ENCODE measurements at regions not wholly inside any gene's neighbourhood (a gene's known extent, or its start where the extent isn't known, plus 50 kb on each side); places are given as distances from the start of the nearest gene placed in this dataset.

DNA sequence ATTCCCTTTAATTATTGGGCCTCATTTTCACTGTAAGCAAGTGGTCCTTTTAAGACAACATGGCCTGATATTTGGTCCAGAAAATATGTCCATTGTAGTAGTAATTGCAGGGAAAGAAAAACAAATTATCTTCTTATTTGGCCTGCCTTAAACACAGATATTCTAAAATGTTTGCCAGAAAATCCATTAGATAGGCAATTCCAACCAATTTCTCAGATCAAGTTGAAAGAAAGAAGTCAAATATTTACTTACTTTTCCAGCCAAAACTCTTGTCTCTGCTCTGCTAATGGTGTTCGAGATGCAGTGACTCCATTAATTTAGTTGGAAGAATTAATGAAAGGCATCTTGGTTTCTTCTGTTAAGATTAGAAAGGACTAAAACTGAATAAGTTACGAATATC is 757.3 kb upstream of the IGFBP3 start:
- H3K4me3 ChIP-seq (ENCODE audit: insufficient read depth, low read depth, low read length), result no peak overlapping the region
- no peak overlapping the region for H2BK120ac ChIP-seq (ENCODE audit: low read depth, low read length)
- ATAC-seq (ENCODE audit: low read depth) (no peak), DNase-seq (no peak)
- H3K27me3 ChIP-seq (ENCODE audit: control insufficient read depth, insufficient read depth, low read length), result no peaks in the 10 kb centered on the region
- ChIA-PET CTCF (no interaction called here), POLR2A (ENCODE audit: unreplicated experiment) (no interaction called here)
- H3K4me2 ChIP-seq (ENCODE audit: low read depth, low read length), result no peak overlapping the region
- H2AK9ac ChIP-seq (replicated peaks; ENCODE audit: low read depth, low read length, poor library complexity), result no peak overlapping the region
- H3K36me3 ChIP-seq (ENCODE audit: control insufficient read depth, insufficient read depth, low read length), result no peaks in the 10 kb centered on the region
- no peak overlapping the region for H2AFZ ChIP-seq (replicated peaks; ENCODE audit: low read length, poor library complexity)
- H2BK15ac ChIP-seq (ENCODE audit: low read depth, low read length), result no peak overlapping the region
- no peaks in the 10 kb centered on the region for H3K79me1 ChIP-seq (ENCODE audit: low read depth in 1 of 2, low read length in 2 of 2)
- no TSS peak for BruUV-seq (replicated peaks)
- no peak overlapping the region for H2BK20ac ChIP-seq (ENCODE audit: low read depth, low read length)
- no peak overlapping the region for H3K18ac ChIP-seq (ENCODE audit: low read depth, low read length)
- H2BK5ac ChIP-seq (ENCODE audit: low read depth, low read length, poor library complexity, severe bottlenecking), result no peak overlapping the region
- no peak overlapping the region for H4K91ac ChIP-seq (ENCODE audit: insufficient read depth, low read depth, low read length)
- WGBS, 2 experiments (ENCODE audit: extremely low coverage in 2 of 2, insufficient read length in 1 of 2), result no CpG with 5 or more reads among the region's 2 CpGs
- no peaks in the 10 kb centered on the region for H3K9me3 ChIP-seq (ENCODE audit: control insufficient read depth, insufficient read depth, low read length)
- no peak overlapping the region for H4K5ac ChIP-seq (ENCODE audit: low read depth, low read length)
- H2AK5ac ChIP-seq (ENCODE audit: low read depth, low read length), result no peak overlapping the region
- intact Hi-C loops (cut with micrococcal nuclease), result no loop called here
- H4K20me1 ChIP-seq (ENCODE audit: insufficient read depth, low read length), result no peaks in the 10 kb centered on the region
- H4K8ac ChIP-seq (ENCODE audit: low read depth in 2 of 2, low read length in 2 of 2), result no peak overlapping the region
- H3K9me1 ChIP-seq (ENCODE audit: insufficient read depth, low read length), result no peaks in the 10 kb centered on the region; the same call in 1 of the 2 replicates
- dilution Hi-C loops (cut with HindIII; ENCODE audit: low sequenced_read_pairs, unreplicated experiment), result no loop called here
- no peak overlapping the region for H3K4ac ChIP-seq (ENCODE audit: low read depth, low read length)
- no peak overlapping the region for H3K27ac ChIP-seq (ENCODE audit: insufficient read depth, low read length)
- H3K56ac ChIP-seq (ENCODE audit: extremely low read depth, insufficient read depth, low read length), result no peak overlapping the region
- H3K14ac ChIP-seq (replicated peaks; ENCODE audit: low read depth, low read length), result no peak overlapping the region
- in situ Hi-C loops (cut with MboI; ENCODE audit: low sequenced_read_pairs), result no loop called here
- TF ChIP-seq SMC3 (IDR thresholded peaks at IDR 0.05; ENCODE audit: low read depth, low read length), result no peak
- no peak for TF ChIP-seq RAD21 (IDR thresholded peaks at IDR 0.05; ENCODE audit: low read length)
- no peak for TF ChIP-seq FOS (IDR thresholded peaks at IDR 0.05; ENCODE audit: low read depth, low read length)
- TF ChIP-seq MAFK (IDR thresholded peaks at IDR 0.05; ENCODE audit: low read depth, low read length), result no peak
- TF ChIP-seq, protein P1, sequence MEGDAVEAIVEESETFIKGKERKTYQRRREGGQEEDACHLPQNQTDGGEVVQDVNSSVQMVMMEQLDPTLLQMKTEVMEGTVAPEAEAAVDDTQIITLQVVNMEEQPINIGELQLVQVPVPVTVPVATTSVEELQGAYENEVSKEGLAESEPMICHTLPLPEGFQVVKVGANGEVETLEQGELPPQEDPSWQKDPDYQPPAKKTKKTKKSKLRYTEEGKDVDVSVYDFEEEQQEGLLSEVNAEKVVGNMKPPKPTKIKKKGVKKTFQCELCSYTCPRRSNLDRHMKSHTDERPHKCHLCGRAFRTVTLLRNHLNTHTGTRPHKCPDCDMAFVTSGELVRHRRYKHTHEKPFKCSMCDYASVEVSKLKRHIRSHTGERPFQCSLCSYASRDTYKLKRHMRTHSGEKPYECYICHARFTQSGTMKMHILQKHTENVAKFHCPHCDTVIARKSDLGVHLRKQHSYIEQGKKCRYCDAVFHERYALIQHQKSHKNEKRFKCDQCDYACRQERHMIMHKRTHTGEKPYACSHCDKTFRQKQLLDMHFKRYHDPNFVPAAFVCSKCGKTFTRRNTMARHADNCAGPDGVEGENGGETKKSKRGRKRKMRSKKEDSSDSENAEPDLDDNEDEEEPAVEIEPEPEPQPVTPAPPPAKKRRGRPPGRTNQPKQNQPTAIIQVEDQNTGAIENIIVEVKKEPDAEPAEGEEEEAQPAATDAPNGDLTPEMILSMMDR (conservative IDR thresholded peaks at IDR 0.05; ENCODE audit: low read depth, low read length), result no peak
- TF ChIP-seq, protein P2, sequence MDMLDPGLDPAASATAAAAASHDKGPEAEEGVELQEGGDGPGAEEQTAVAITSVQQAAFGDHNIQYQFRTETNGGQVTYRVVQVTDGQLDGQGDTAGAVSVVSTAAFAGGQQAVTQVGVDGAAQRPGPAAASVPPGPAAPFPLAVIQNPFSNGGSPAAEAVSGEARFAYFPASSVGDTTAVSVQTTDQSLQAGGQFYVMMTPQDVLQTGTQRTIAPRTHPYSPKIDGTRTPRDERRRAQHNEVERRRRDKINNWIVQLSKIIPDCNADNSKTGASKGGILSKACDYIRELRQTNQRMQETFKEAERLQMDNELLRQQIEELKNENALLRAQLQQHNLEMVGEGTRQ (IDR thresholded peaks at IDR 0.05; ENCODE audit: low read depth, low read length), result no peak
- TF ChIP-seq POLR2A (IDR thresholded peaks at IDR 0.05; ENCODE audit: low read depth, low read length), result no peak
- TF ChIP-seq CEBPB (IDR thresholded peaks at IDR 0.05; ENCODE audit: low read depth, low read length), result no peak
- TF ChIP-seq, protein P3, sequence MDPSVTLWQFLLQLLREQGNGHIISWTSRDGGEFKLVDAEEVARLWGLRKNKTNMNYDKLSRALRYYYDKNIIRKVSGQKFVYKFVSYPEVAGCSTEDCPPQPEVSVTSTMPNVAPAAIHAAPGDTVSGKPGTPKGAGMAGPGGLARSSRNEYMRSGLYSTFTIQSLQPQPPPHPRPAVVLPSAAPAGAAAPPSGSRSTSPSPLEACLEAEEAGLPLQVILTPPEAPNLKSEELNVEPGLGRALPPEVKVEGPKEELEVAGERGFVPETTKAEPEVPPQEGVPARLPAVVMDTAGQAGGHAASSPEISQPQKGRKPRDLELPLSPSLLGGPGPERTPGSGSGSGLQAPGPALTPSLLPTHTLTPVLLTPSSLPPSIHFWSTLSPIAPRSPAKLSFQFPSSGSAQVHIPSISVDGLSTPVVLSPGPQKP (IDR thresholded peaks at IDR 0.05; ENCODE audit: borderline replicate concordance, low read depth, low read length), result no peak
- TF ChIP-seq MXI1 (IDR thresholded peaks at IDR 0.05; ENCODE audit: borderline replicate concordance, low read depth, low read length), result no peak
- no peak for TF ChIP-seq CHD1 (IDR thresholded peaks at IDR 0.05; ENCODE audit: low read depth, low read length)
- TF ChIP-seq RCOR1 (IDR thresholded peaks at IDR 0.05; ENCODE audit: insufficient replicate concordance, low read length), result no peak
- no peak for TF ChIP-seq RFX5 (IDR thresholded peaks at IDR 0.05; ENCODE audit: low read depth, low read length)
- TF ChIP-seq MAZ (IDR thresholded peaks at IDR 0.05; ENCODE audit: borderline replicate concordance, low read depth, low read length), result no peak
- no peaks in the 10 kb centered on the region; the same call in 1 of the 2 replicates for H3K4me1 ChIP-seq (ENCODE audit: control insufficient read depth, insufficient read depth, low read length)
- H3K9ac ChIP-seq (ENCODE audit: low read depth, low read length), result no peak overlapping the region
- no peak overlapping the region for H3K23ac ChIP-seq (ENCODE audit: low read depth, low read length)

All from IMR-90 (cell line).